Liver (tissue), 8 donors: ENCODE measurements at regions not wholly inside any gene's neighbourhood (a gene's known extent, or its start where the extent isn't known, plus 50 kb on each side); places are given as distances from the start of the nearest gene placed in this dataset.

Experiments
- DNase-seq: peaks from one replicate; pipeline ENCODE4 v3.0.0-alpha.2; 2017; ENCODE audit warnings: low spot score
- H3K27ac ChIP-seq, 2 donors: one replicate each; pipeline ENCODE4 v1.7.0; 2013; ENCODE audit warnings: inconsistent platforms in 2 of 2, low read length in 2 of 2, control low read depth in 1 of 2, low read depth in 1 of 2, mild to moderate bottlenecking in 1 of 2
- H3K27me3 ChIP-seq, 4 donors: one replicate each; pipeline versions ENCODE4 v1.6.1 to v1.7.0; 2013; ENCODE audit warnings: low read length in 3 of 4, inconsistent platforms in 1 of 4, mild to moderate bottlenecking in 1 of 4, moderate library complexity in 1 of 4; ENCODE audit not compliant: control insufficient read depth in 4 of 4, insufficient read depth in 4 of 4
- H3K36me3 ChIP-seq, 4 donors: one replicate each; pipeline versions ENCODE4 v1.6.1 to v1.7.0; 2013; ENCODE audit warnings: low read length in 3 of 4, mild to moderate bottlenecking in 3 of 4, low read depth in 1 of 4, moderate library complexity in 1 of 4; ENCODE audit not compliant: control insufficient read depth in 4 of 4, insufficient read depth in 3 of 4
- H3K4me1 ChIP-seq, 4 donors: one replicate each; pipeline versions ENCODE4 v1.6.1 to v1.7.0; 2013; ENCODE audit warnings: low read length in 3 of 4, mild to moderate bottlenecking in 3 of 4, moderate library complexity in 1 of 4; ENCODE audit not compliant: control insufficient read depth in 4 of 4, insufficient read depth in 4 of 4
- H3K4me3 ChIP-seq, 3 donors: one replicate each; pipeline versions ENCODE4 v1.6.1 to v1.7.0; 2013; ENCODE audit warnings: low read length in 3 of 3, control low read depth in 1 of 3, low read depth in 1 of 3, mild to moderate bottlenecking in 1 of 3
- H3K9ac ChIP-seq, 2 donors: one replicate each; pipeline ENCODE4 v1.7.0; 2013; ENCODE audit warnings: low read length in 2 of 2, mild to moderate bottlenecking in 2 of 2, moderate library complexity in 2 of 2, control low read depth in 1 of 2, low read depth in 1 of 2
- H3K9me3 ChIP-seq, 4 donors: one replicate each; pipeline versions ENCODE4 v1.6.1 to v1.7.0; 2013; ENCODE audit warnings: low read length in 3 of 4; ENCODE audit not compliant: control insufficient read depth in 4 of 4
- EGR1 ChIP-seq, 2 donors: IDR thresholded peaks; 2 replicates each; pipeline ENCODE4 v1.6.1; 2016 to 2018; ENCODE audit warnings: antibody characterized with exemption in 2 of 2, low read depth in 2 of 2
- FOXA1 ChIP-seq: IDR thresholded peaks from 2 replicates; pipeline ENCODE4 v1.6.1; 2016; ENCODE audit warnings: antibody characterized with exemption
- FOXA2 ChIP-seq: IDR thresholded peaks from 2 replicates; pipeline ENCODE4 v1.6.1; 2016; ENCODE audit warnings: antibody characterized with exemption
- GABPA ChIP-seq, 2 donors: IDR thresholded peaks in 1 of 2; conservative IDR thresholded peaks in 1 of 2; 2 replicates each; pipeline ENCODE4 v1.6.1; 2016; ENCODE audit warnings: antibody characterized with exemption in 2 of 2, mild to moderate bottlenecking in 1 of 2, moderate library complexity in 1 of 2
- HNF4A ChIP-seq, 2 donors: conservative IDR thresholded peaks; 2 replicates each; pipeline ENCODE4 v1.6.1; 2016; ENCODE audit warnings: antibody characterized with exemption in 2 of 2, mild to moderate bottlenecking in 2 of 2
- HNF4G ChIP-seq: IDR thresholded peaks from 2 replicates; pipeline ENCODE4 v1.6.1; 2016; ENCODE audit warnings: antibody characterized with exemption
- JUND ChIP-seq, 2 donors: IDR thresholded peaks; 2 replicates each; pipeline ENCODE4 v1.6.1; 2016; ENCODE audit warnings: antibody characterized with exemption in 2 of 2
- NR2F2 ChIP-seq: IDR thresholded peaks from 2 replicates; pipeline ENCODE4 v1.6.1; 2016; ENCODE audit warnings: antibody characterized with exemption
- RAD21 ChIP-seq, 2 donors: IDR thresholded peaks; 2 replicates each; pipeline ENCODE4 v1.6.1; 2016; ENCODE audit warnings: antibody characterized with exemption in 2 of 2, mild to moderate bottlenecking in 2 of 2
- RXRA ChIP-seq, 2 donors: IDR thresholded peaks; 2 replicates each; pipeline ENCODE4 v1.6.1; 2017 to 2018; ENCODE audit warnings: antibody characterized with exemption in 2 of 2, mild to moderate bottlenecking in 1 of 2
- SP1 ChIP-seq: IDR thresholded peaks from 2 replicates; pipeline ENCODE4 v1.6.1; 2018; ENCODE audit warnings: antibody characterized with exemption, mild to moderate bottlenecking
- TAF1 ChIP-seq: conservative IDR thresholded peaks from 2 replicates; pipeline ENCODE4 v1.6.1; 2016; ENCODE audit warnings: antibody characterized with exemption, mild to moderate bottlenecking
- YY1 ChIP-seq: IDR thresholded peaks from 2 replicates; pipeline ENCODE4 v1.6.1; 2016; ENCODE audit warnings: antibody characterized with exemption, mild to moderate bottlenecking
- WGBS: extraction: QIAGEN DNeasy Blood & Tissue Kit; methylation state at CpG from one replicate; pipeline ENCODE4 v1.1.7; 2013; 5-methylcytosine and 5-hydroxymethylcytosine counted together
- TF ChIP-seq, protein P1 (sequence below): IDR thresholded peaks from 2 replicates; pipeline ENCODE4 v1.6.1; 2016; ENCODE audit warnings: antibody characterized with exemption
- TF ChIP-seq, protein P2 (sequence below): IDR thresholded peaks from 2 replicates; pipeline ENCODE4 v1.6.1; 2016; ENCODE audit warnings: antibody characterized with exemption, mild to moderate bottlenecking
- TF ChIP-seq, protein P3 (sequence below): IDR thresholded peaks from 2 replicates; pipeline ENCODE4 v1.6.1; 2016; ENCODE audit warnings: antibody characterized with exemption
- TF ChIP-seq, protein P4 (sequence below): IDR thresholded peaks from 2 replicates; pipeline ENCODE4 v1.6.1; 2016; ENCODE audit warnings: antibody characterized with exemption
- TF ChIP-seq, protein P5 (sequence below): fragments of 150-350 bp; IDR thresholded peaks from 2 replicates; pipeline ENCODE4 v1.5.1; 2017; ENCODE audit warnings: improper control_type of control experiment, low read depth, low read length; ENCODE audit not compliant: missing input control
- donor health status: healthy.
- donor health status: healthy.
- donor health status: healthy.
- donor health status: healthy.
- donor health status: healthy.

DNA sequence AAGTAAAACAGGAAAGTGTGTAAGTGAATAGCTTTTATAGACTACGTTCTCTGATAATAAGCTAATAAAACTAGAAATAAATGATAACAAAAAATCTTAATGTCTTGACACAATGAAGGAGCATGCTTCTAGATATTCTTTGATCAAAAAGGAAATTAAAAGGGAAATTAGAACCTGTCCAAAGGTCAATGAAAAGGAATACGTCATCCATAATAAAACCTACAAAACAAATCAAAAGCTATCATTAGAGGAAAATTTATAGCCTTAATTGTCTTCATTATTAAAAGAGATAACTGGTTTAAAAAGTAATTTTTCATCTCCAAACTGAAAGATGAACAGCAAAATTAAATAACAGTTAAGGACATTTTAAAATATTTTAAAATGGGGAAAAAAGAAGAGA, 196.3 kb upstream of the BTBD3 start:
- no peaks in the 10 kb centered on the region for H3K36me3 ChIP-seq
- TF ChIP-seq EGR1 (IDR thresholded peaks at IDR 0.05; ENCODE audit: low read depth in 2 of 2) (no peak), GABPA (IDR thresholded peaks at IDR 0.05 in 1 of 2, conservative IDR thresholded peaks at IDR 0.05 in 1 of 2) (no peak), RAD21 (IDR thresholded peaks at IDR 0.05) (no peak), YY1 (no peak), FOXA2 (no peak), TAF1 (no peak), NR2F2 (no peak), RXRA (IDR thresholded peaks at IDR 0.05) (no peak), HNF4G (no peak), FOXA1 (no peak), HNF4A (conservative IDR thresholded peaks at IDR 0.05) (no peak), SP1 (no peak), JUND (IDR thresholded peaks at IDR 0.05) (no peak)
- TF ChIP-seq, protein P1, sequence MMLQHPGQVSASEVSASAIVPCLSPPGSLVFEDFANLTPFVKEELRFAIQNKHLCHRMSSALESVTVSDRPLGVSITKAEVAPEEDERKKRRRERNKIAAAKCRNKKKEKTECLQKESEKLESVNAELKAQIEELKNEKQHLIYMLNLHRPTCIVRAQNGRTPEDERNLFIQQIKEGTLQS: no peak
- TF ChIP-seq, protein P2, sequence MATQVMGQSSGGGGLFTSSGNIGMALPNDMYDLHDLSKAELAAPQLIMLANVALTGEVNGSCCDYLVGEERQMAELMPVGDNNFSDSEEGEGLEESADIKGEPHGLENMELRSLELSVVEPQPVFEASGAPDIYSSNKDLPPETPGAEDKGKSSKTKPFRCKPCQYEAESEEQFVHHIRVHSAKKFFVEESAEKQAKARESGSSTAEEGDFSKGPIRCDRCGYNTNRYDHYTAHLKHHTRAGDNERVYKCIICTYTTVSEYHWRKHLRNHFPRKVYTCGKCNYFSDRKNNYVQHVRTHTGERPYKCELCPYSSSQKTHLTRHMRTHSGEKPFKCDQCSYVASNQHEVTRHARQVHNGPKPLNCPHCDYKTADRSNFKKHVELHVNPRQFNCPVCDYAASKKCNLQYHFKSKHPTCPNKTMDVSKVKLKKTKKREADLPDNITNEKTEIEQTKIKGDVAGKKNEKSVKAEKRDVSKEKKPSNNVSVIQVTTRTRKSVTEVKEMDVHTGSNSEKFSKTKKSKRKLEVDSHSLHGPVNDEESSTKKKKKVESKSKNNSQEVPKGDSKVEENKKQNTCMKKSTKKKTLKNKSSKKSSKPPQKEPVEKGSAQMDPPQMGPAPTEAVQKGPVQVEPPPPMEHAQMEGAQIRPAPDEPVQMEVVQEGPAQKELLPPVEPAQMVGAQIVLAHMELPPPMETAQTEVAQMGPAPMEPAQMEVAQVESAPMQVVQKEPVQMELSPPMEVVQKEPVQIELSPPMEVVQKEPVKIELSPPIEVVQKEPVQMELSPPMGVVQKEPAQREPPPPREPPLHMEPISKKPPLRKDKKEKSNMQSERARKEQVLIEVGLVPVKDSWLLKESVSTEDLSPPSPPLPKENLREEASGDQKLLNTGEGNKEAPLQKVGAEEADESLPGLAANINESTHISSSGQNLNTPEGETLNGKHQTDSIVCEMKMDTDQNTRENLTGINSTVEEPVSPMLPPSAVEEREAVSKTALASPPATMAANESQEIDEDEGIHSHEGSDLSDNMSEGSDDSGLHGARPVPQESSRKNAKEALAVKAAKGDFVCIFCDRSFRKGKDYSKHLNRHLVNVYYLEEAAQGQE: no peak
- TF ChIP-seq, protein P3, sequence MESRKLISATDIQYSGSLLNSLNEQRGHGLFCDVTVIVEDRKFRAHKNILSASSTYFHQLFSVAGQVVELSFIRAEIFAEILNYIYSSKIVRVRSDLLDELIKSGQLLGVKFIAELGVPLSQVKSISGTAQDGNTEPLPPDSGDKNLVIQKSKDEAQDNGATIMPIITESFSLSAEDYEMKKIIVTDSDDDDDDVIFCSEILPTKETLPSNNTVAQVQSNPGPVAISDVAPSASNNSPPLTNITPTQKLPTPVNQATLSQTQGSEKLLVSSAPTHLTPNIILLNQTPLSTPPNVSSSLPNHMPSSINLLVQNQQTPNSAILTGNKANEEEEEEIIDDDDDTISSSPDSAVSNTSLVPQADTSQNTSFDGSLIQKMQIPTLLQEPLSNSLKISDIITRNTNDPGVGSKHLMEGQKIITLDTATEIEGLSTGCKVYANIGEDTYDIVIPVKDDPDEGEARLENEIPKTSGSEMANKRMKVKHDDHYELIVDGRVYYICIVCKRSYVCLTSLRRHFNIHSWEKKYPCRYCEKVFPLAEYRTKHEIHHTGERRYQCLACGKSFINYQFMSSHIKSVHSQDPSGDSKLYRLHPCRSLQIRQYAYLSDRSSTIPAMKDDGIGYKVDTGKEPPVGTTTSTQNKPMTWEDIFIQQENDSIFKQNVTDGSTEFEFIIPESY: no peak
- TF ChIP-seq, protein P4, sequence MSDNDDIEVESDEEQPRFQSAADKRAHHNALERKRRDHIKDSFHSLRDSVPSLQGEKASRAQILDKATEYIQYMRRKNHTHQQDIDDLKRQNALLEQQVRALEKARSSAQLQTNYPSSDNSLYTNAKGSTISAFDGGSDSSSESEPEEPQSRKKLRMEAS: no peak
- TF ChIP-seq, protein P5, sequence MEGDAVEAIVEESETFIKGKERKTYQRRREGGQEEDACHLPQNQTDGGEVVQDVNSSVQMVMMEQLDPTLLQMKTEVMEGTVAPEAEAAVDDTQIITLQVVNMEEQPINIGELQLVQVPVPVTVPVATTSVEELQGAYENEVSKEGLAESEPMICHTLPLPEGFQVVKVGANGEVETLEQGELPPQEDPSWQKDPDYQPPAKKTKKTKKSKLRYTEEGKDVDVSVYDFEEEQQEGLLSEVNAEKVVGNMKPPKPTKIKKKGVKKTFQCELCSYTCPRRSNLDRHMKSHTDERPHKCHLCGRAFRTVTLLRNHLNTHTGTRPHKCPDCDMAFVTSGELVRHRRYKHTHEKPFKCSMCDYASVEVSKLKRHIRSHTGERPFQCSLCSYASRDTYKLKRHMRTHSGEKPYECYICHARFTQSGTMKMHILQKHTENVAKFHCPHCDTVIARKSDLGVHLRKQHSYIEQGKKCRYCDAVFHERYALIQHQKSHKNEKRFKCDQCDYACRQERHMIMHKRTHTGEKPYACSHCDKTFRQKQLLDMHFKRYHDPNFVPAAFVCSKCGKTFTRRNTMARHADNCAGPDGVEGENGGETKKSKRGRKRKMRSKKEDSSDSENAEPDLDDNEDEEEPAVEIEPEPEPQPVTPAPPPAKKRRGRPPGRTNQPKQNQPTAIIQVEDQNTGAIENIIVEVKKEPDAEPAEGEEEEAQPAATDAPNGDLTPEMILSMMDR: no peak
- H3K27me3 ChIP-seq: peaks cover 0 to 4% (median 0%) of the 10 kb centered on the region in 4 donors
- no peak overlapping the region for H3K27ac ChIP-seq
- DNase-seq: no peak
- H3K9ac ChIP-seq: no peak overlapping the region
- no peak overlapping the region for H3K4me3 ChIP-seq
- H3K4me1 ChIP-seq: no peaks in the 10 kb centered on the region
- WGBS: 73% methylated on average over 2 of the region's 2 CpGs
- no peaks in the 10 kb centered on the region for H3K9me3 ChIP-seq
